ENCODE measurements at regions not wholly inside any gene's neighbourhood (a gene's known extent, or its start where the extent isn't known, plus 50 kb on each side); places are given as distances from the start of the nearest gene placed in this dataset.

- no peak for DNase-seq (ENCODE audit: low read depth)
Measured at GRCh38 chr10:83935339-83935736, 204.0 kb upstream of the GHITM start.

- DNase-seq (ENCODE audit: low read depth) = no peak
Measured at GRCh38 chr10:83935911-83936310, 203.4 kb upstream of the GHITM start.

- DNase-seq (ENCODE audit: low read depth) = no peak
Measured at GRCh38 chr10:83937161-83937560, 202.1 kb upstream of the GHITM start.

GRCh38 chr10:83937826-83938225 lies 201.5 kb upstream of the GHITM start:
- no peak for DNase-seq (ENCODE audit: low read depth)

GRCh38 chr10:83941189-83941588 lies 198.1 kb upstream of the GHITM start:
- DNase-seq (ENCODE audit: low read depth) = no peak

GRCh38 chr10:83942410-83942809 lies 196.9 kb upstream of the GHITM start:
- DNase-seq (ENCODE audit: low read depth) = no peak

- DNase-seq (ENCODE audit: low read depth) = no peak
Measured at GRCh38 chr10:83943049-83943448, 196.3 kb upstream of the GHITM start.

GRCh38 chr10:83943920-83944319 lies 195.4 kb upstream of the GHITM start:
- no peak for DNase-seq (ENCODE audit: low read depth)

GRCh38 chr10:83945982-83946718 lies 193.2 kb upstream of the GHITM start:
- no peak for DNase-seq (ENCODE audit: low read depth)

GRCh38 chr10:83952314-83952713 lies 187.0 kb upstream of the GHITM start:
- DNase-seq (ENCODE audit: low read depth) = no peak

GRCh38 chr10:83953589-83953988 lies 185.7 kb upstream of the GHITM start:
- no peak for DNase-seq (ENCODE audit: low read depth)

- no peak for DNase-seq (ENCODE audit: low read depth)
Measured at GRCh38 chr10:83954193-83954799, 185.0 kb upstream of the GHITM start.

GRCh38 chr10:83955406-83955805 lies 183.9 kb upstream of the GHITM start:
- no peak for DNase-seq (ENCODE audit: low read depth)

- DNase-seq (ENCODE audit: low read depth) = no peak
Measured at GRCh38 chr10:83957168-83957947, 182.0 kb upstream of the GHITM start.

- DNase-seq (ENCODE audit: low read depth) = no peak
Measured at GRCh38 chr10:83959328-83959727, 180.0 kb upstream of the GHITM start.

GRCh38 chr10:83960125-83960524 lies 179.2 kb upstream of the GHITM start:
- DNase-seq (ENCODE audit: low read depth) = no peak

GRCh38 chr10:83961620-83962019 lies 177.7 kb upstream of the GHITM start:
- no peak for DNase-seq (ENCODE audit: low read depth)

- DNase-seq (ENCODE audit: low read depth) = no peak
Measured at GRCh38 chr10:83963446-83963845, 175.9 kb upstream of the GHITM start.

GRCh38 chr10:83965473-83965872 lies 173.8 kb upstream of the GHITM start:
- no peak for DNase-seq (ENCODE audit: low read depth)

GRCh38 chr10:83968052-83968451 lies 171.3 kb upstream of the GHITM start:
- DNase-seq (ENCODE audit: low read depth) = no peak

GRCh38 chr10:83978681-83979383 lies 160.5 kb upstream of the GHITM start:
- DNase-seq (ENCODE audit: low read depth) = no peak

GRCh38 chr10:83982812-83983211 lies 156.5 kb upstream of the GHITM start:
- DNase-seq (ENCODE audit: low read depth) = no peak
